Dendritic cell treated with granulocyte-macrophage colony-stimulating factor and Interleukin-4, amounts not matched to agents 40 ng/mL and 50 ng/mL, for 4 days (primary cell): ENCODE measurements at regions not wholly inside any gene's neighbourhood (a gene's known extent, or its start where the extent isn't known, plus 50 kb on each side); places are given as distances from the start of the nearest gene placed in this dataset.
"Not testable (repeated sequence)": the region's sequence is repeated elsewhere in the genome, so short reads cannot be mapped to it uniquely, and the experiment has no call there.

Experiments used
- H3K27ac Mint-ChIP-seq: one replicate; pipeline ENCODE4 v1.8.0; 2022; ENCODE audit warnings: mild to moderate bottlenecking, mixed read lengths
- H3K27me3 Mint-ChIP-seq: one replicate; pipeline ENCODE4 v1.8.0; 2022; ENCODE audit warnings: mild to moderate bottlenecking, mixed read lengths
- H3K36me3 Mint-ChIP-seq: one replicate; pipeline ENCODE4 v1.8.0; 2022; ENCODE audit warnings: low read depth, mixed read lengths
- H3K4me1 Mint-ChIP-seq: one replicate; pipeline ENCODE4 v1.8.0; 2022; ENCODE audit warnings: low read depth, mixed read lengths
- H3K4me3 Mint-ChIP-seq: one replicate; pipeline ENCODE4 v1.8.0; 2022; ENCODE audit warnings: mild to moderate bottlenecking, moderate library complexity, mixed read lengths
- H3K9me3 Mint-ChIP-seq: one replicate; pipeline ENCODE4 v1.8.0; 2022; ENCODE audit warnings: mixed read lengths
- intact Hi-C: fragments of 100-400 bp; cut with micrococcal nuclease; formaldehyde crosslinking; loops from one replicate; pipeline ENCODE4 v1.15.0; 2022

DNA sequence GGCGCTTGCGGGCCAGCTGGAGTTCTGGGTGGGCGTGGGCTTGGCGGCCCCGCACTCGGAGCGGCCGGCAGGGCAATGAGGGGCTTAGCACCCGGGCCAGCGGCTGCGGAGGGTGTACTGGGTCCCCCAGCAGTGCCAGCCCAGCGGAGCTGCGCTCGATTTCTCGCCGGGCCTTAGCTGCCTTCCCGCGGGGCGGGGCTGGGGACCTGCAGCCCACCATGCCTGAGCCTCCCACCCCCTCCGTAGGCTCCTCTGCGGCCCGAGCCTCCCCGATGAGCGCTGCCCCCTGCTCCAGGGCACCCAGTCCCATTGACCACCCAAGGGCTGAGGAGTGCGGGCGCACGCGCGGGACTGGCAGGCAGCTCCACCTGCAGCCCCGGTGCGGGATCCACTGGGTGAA lies 827.6 kb downstream of the PLOD2 start:
- H3K4me3 Mint-ChIP-seq, H3K27ac Mint-ChIP-seq, intact Hi-C loops, H3K4me1 Mint-ChIP-seq, H3K27me3 Mint-ChIP-seq, H3K36me3 Mint-ChIP-seq: not testable (repeated sequence)
- peaks cover 18% of the 10 kb centered on the region for H3K9me3 Mint-ChIP-seq

GRCh38 chr3:145333931-145334330 lies 827.1 kb downstream of the PLOD2 start:
- no peak overlapping the region for H3K27ac Mint-ChIP-seq
- no peaks in the 10 kb centered on the region for H3K36me3 Mint-ChIP-seq
- H3K27me3 Mint-ChIP-seq: no peaks in the 10 kb centered on the region
- peaks cover 18% of the 10 kb centered on the region for H3K9me3 Mint-ChIP-seq
- intact Hi-C loops: no loop called here
- H3K4me1 Mint-ChIP-seq: no peaks in the 10 kb centered on the region
- H3K4me3 Mint-ChIP-seq: no peak overlapping the region

DNA sequence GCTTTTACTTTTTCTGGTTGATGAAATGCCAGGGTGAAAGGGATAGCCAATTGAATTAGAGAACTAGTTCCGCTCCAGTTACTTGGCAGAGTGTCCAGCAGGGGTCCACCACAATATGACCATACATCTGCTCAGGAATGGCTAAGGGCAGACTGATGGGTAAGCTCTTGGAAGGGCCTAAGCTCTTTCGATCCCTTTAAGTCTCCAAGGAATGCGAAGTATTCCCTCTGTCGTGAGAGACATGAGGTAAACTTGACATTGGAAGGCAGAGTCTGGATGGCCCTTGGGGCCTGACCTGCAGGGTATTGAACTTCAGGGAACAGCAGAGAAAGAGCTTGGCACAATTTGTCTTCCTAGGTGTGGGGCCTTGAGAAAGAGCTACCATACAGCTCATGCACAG lies 805.8 kb downstream of the PLOD2 start:
- intact Hi-C loops: no loop called here
- Mint-ChIP-seq H3K9me3 (peaks cover 55% of the 10 kb centered on the region), H3K27ac (no peak overlapping the region), H3K4me3 (no peak overlapping the region), H3K4me1 (no peaks in the 10 kb centered on the region), H3K36me3 (no peaks in the 10 kb centered on the region), H3K27me3 (no peaks in the 10 kb centered on the region)

DNA sequence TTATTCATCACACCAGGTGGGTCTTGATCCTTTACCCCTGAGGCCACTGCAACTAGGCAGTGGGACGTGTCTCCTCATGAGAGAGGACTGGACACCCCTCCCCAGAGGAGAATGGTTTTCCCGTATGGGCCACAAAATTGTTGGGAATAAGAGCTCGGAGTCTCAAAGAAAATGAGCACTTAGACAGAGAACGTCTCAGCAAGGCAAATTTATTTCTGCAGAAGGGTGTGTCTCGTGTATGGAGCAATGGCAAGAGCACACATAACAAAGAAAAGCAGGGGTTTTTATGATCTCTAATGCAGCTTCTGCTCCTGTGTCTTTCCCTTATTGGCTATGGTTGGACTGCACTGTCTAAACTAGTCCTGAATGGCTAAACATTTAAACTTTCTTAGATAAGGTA lies 803.5 kb downstream of the PLOD2 start:
- H3K27ac Mint-ChIP-seq: no peak overlapping the region

DNA sequence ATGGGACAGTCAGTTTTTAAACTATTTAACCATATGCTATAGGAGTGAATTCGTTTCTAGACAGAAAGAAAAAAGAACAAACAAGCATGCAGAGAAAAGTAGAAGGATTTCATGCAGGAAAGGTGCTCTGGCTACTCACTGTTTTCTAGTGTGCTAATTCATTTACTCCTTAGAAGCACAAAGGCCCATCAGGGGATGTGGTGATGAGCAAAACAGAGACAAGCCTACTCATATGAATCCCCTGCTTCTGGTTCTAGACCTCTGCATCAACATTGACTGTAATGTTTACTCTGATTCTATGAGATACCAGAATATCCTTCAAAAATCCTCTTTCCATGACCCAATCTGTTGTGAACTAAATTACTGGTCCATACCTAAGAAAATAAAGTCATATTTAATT lies 801.9 kb downstream of the PLOD2 start:
- Mint-ChIP-seq H3K27ac (no peak overlapping the region), H3K4me3 (no peak overlapping the region), H3K4me1 (no peaks in the 10 kb centered on the region), H3K9me3 (peaks cover 46% of the 10 kb centered on the region), H3K27me3 (no peaks in the 10 kb centered on the region), H3K36me3 (no peaks in the 10 kb centered on the region)
- intact Hi-C loops: no loop called here

More for the DNA sequence above, 803.5 kb downstream of the PLOD2 start:
- H3K4me3 Mint-ChIP-seq: no peak overlapping the region
- H3K4me1 Mint-ChIP-seq: no peaks in the 10 kb centered on the region
- no peaks in the 10 kb centered on the region for H3K27me3 Mint-ChIP-seq
- peaks cover 55% of the 10 kb centered on the region for H3K9me3 Mint-ChIP-seq
- intact Hi-C loops: no loop called here
- H3K36me3 Mint-ChIP-seq: no peaks in the 10 kb centered on the region

- Mint-ChIP-seq H3K4me1 (no peaks in the 10 kb centered on the region), H3K9me3 (peaks cover 33% of the 10 kb centered on the region), H3K4me3 (no peak overlapping the region), H3K27me3 (no peaks in the 10 kb centered on the region), H3K27ac (no peak overlapping the region), H3K36me3 (no peaks in the 10 kb centered on the region)
- intact Hi-C loops: no loop called here
These were observed 792.2 kb downstream of the PLOD2 start for GRCh38 chr3:145368748-145369147.

GRCh38 chr3:145370870-145371269 lies 790.1 kb downstream of the PLOD2 start:
- Mint-ChIP-seq H3K4me3 (no peak overlapping the region), H3K9me3 (peaks cover 44% of the 10 kb centered on the region), H3K36me3 (no peaks in the 10 kb centered on the region), H3K27ac (no peak overlapping the region), H3K4me1 (no peaks in the 10 kb centered on the region), H3K27me3 (no peaks in the 10 kb centered on the region)
- intact Hi-C loops: no loop called here

- no peaks in the 10 kb centered on the region for H3K4me1 Mint-ChIP-seq
- no peaks in the 10 kb centered on the region for H3K36me3 Mint-ChIP-seq
- intact Hi-C loops: no loop called here
- H3K27me3 Mint-ChIP-seq: no peaks in the 10 kb centered on the region
- no peak overlapping the region for H3K4me3 Mint-ChIP-seq
- no peak overlapping the region for H3K27ac Mint-ChIP-seq
- H3K9me3 Mint-ChIP-seq: peaks cover 40% of the 10 kb centered on the region
These were observed 783.7 kb downstream of the PLOD2 start for GRCh38 chr3:145377301-145377700.

- Mint-ChIP-seq H3K9me3 (peaks cover 9% of the 10 kb centered on the region), H3K27ac (no peak overlapping the region), H3K4me1 (no peaks in the 10 kb centered on the region), H3K27me3 (no peaks in the 10 kb centered on the region), H3K36me3 (no peaks in the 10 kb centered on the region), H3K4me3 (no peak overlapping the region)
- intact Hi-C loops: no loop called here
These were observed 777.6 kb downstream of the PLOD2 start for GRCh38 chr3:145383416-145383815.

DNA sequence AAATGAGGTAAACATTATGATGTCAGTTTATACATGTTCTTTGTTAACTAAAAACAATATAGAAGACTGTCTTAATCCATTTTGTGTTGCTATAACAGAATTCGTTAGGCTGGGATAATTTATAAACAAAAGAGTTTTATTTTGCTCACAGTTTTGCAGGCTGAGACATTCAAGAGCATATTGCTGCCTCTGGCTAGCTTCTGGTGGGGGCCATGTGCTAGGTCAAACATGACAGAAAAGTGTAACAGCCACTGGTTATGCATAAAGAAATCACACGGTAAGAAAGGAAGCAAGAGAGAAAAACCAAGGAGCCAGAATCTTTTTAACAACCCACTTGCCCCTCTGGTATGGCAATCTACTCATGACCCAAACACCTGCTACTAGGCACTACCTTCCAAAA lies 776.7 kb downstream of the PLOD2 start:
- intact Hi-C loops: no loop called here
- Mint-ChIP-seq H3K4me3 (no peak overlapping the region), H3K27me3 (no peaks in the 10 kb centered on the region), H3K27ac (no peak overlapping the region), H3K4me1 (no peaks in the 10 kb centered on the region), H3K36me3 (no peaks in the 10 kb centered on the region), H3K9me3 (peaks cover 18% of the 10 kb centered on the region)

GRCh38 chr3:145387211-145387610 lies 773.8 kb downstream of the PLOD2 start:
- Mint-ChIP-seq H3K9me3 (peaks cover 22% of the 10 kb centered on the region), H3K27me3 (no peaks in the 10 kb centered on the region)

GRCh38 chr3:145395421-145395820 lies 765.6 kb downstream of the PLOD2 start:
- Mint-ChIP-seq H3K36me3 (no peaks in the 10 kb centered on the region), H3K27me3 (no peaks in the 10 kb centered on the region), H3K4me1 (no peaks in the 10 kb centered on the region), H3K4me3 (no peak overlapping the region), H3K27ac (no peak overlapping the region), H3K9me3 (peaks cover 23% of the 10 kb centered on the region)
- intact Hi-C loops: no loop called here

More at GRCh38 chr3:145387211-145387610, 773.8 kb downstream of the PLOD2 start:
- H3K4me3 Mint-ChIP-seq: no peak overlapping the region
- intact Hi-C loops: no loop called here
- H3K36me3 Mint-ChIP-seq: no peaks in the 10 kb centered on the region
- no peak overlapping the region for H3K27ac Mint-ChIP-seq
- no peaks in the 10 kb centered on the region for H3K4me1 Mint-ChIP-seq

DNA sequence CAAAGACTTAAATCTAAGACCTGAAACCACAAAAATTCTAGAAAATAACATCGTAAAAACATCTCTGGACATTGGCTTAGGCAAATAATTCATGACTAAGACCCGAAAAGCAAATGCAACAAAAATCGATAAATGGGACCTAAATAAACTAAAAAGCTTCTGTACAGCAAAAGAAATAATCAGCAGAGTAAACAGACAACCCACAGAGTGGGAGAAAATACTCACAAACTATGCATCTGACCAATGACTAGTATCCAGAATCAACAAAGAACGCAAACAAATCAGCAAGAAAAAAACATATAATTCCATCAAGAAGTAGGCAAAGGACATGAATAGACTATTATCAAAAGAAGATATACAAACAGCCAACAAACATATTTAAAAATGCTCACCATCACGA lies 749.4 kb downstream of the PLOD2 start:
- Mint-ChIP-seq H3K4me3 (no peak overlapping the region), H3K27ac (no peak overlapping the region), H3K36me3 (no peaks in the 10 kb centered on the region), H3K4me1 (no peaks in the 10 kb centered on the region), H3K27me3 (no peaks in the 10 kb centered on the region), H3K9me3 (peaks cover 28% of the 10 kb centered on the region)
- intact Hi-C loops: no loop called here

DNA sequence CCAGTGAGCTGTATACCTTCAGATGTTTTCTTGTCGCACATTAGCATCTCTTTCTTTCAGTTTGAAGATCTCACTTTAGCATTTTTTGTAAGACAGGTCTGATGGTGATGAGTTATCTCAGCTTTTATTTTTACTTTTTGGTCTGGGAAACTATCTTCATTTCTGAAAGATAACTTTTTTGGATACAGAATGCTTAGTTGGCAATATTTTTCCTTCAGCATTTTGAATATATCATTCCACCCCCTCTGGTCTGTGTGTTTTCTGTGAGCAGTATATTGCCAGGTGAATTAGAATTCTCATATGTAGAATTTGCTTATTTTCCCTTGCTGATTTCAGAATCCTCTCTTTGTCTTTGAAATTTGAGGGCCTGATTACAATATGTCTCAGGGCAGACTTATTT lies 743.3 kb downstream of the PLOD2 start:
- Mint-ChIP-seq H3K4me1 (no peaks in the 10 kb centered on the region), H3K27me3 (no peaks in the 10 kb centered on the region), H3K36me3 (no peaks in the 10 kb centered on the region), H3K27ac (no peak overlapping the region), H3K9me3 (peaks cover 13% of the 10 kb centered on the region), H3K4me3 (no peak overlapping the region)
- intact Hi-C loops: no loop called here

DNA sequence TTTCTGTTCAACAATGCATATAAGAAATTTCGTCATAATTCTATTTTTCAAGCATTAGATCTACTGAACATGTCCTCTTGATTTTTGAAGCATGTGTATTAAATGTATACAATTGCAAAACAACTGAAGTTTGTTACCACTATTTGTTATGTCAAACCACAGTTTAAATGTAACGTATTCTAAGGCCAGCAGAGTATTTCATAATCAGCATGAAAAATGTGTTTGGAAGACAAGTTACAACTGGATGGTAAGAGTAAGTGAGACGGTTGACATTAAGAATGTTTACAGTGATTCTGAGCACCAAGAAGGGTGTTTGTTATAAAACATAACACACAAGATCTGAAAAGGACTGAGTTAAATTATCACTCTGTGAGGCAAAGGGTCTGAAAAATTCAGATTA lies 738.4 kb downstream of the PLOD2 start:
- intact Hi-C loops: no loop called here
- no peak overlapping the region for H3K4me3 Mint-ChIP-seq
- no peak overlapping the region for H3K27ac Mint-ChIP-seq
- no peaks in the 10 kb centered on the region for H3K4me1 Mint-ChIP-seq
- no peaks in the 10 kb centered on the region for H3K9me3 Mint-ChIP-seq
- H3K36me3 Mint-ChIP-seq: no peaks in the 10 kb centered on the region
- H3K27me3 Mint-ChIP-seq: no peaks in the 10 kb centered on the region
